ENCODE measurements at regions not wholly inside any gene's neighbourhood (a gene's known extent, or its start where the extent isn't known, plus 50 kb on each side); places are given as distances from the start of the nearest gene placed in this dataset.

DNA sequence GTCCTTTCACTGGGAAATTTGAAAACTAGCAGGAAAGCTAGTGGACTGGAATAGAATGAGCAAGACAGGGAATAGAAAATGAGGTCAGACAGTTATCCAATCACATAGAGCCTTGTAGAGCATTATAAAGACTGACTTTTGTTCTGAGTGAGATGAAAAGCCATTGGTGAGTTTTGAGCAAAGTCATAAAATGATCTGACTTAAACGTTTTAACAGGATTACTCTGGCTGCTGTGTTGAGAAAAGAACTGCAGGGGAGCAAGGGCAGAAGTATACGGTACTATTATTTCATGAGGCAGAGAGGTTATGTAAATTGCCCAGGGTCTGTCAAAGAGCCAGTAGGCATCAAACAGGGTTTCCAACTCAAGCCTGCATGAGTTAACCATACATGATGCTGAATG, 393.4 kb downstream of the TFEC start:
- peak; percentile 23 for FAIRE-seq
- H3K27ac ChIP-seq (ENCODE audit: control insufficient read depth, insufficient read depth): no peak overlapping the region
- POLR2A ChIA-PET: no interaction called here
- CTCF ChIA-PET: no interaction called here
- no peaks in the 10 kb centered on the region for H3K79me2 ChIP-seq (ENCODE audit: control insufficient read depth, insufficient read depth, low read length)
- TF ChIP-seq STAT1 (conservative IDR thresholded peaks at IDR 0.05) (no peak), E2F8 (IDR thresholded peaks at IDR 0.05; ENCODE audit: low read depth, partially characterized antibody) (no peak), CEBPZ (IDR thresholded peaks at IDR 0.05; ENCODE audit: low read depth, low read length) (no peak), CREB1 (IDR thresholded peaks at IDR 0.05; ENCODE audit: low read depth) (no peak), CREM (IDR thresholded peaks at IDR 0.05; ENCODE audit: low read depth) (no peak), DPF2 (IDR thresholded peaks at IDR 0.05) (no peak), SMC3 (IDR thresholded peaks at IDR 0.05; ENCODE audit: borderline replicate concordance, low read length) (no peak), TARDBP (IDR thresholded peaks at IDR 0.05; ENCODE audit: borderline replicate concordance) (no peak)
- TF ChIP-seq, protein P1, sequence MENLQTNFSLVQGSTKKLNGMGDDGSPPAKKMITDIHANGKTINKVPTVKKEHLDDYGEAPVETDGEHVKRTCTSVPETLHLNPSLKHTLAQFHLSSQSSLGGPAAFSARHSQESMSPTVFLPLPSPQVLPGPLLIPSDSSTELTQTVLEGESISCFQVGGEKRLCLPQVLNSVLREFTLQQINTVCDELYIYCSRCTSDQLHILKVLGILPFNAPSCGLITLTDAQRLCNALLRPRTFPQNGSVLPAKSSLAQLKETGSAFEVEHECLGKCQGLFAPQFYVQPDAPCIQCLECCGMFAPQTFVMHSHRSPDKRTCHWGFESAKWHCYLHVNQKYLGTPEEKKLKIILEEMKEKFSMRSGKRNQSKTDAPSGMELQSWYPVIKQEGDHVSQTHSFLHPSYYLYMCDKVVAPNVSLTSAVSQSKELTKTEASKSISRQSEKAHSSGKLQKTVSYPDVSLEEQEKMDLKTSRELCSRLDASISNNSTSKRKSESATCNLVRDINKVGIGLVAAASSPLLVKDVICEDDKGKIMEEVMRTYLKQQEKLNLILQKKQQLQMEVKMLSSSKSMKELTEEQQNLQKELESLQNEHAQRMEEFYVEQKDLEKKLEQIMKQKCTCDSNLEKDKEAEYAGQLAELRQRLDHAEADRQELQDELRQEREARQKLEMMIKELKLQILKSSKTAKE (IDR thresholded peaks at IDR 0.05; ENCODE audit: low read depth, poor library complexity, severe bottlenecking): no peak
- no TSS peak for BruUV-seq (replicated peaks)
- no peaks in the 10 kb centered on the region for H3K9me3 ChIP-seq (replicated peaks; ENCODE audit: control insufficient read depth, insufficient read depth, low read length)
- ATAC-seq: no peak
- DNase-seq (ENCODE audit: low read depth, low spot score): no peak
- SMC1A ChIA-PET (ENCODE audit: uncharacterized antibody, unreplicated experiment): no interaction called here
- intact Hi-C loops (cut with micrococcal nuclease; ENCODE audit: unreplicated experiment): no loop called here
- WGBS (ENCODE audit: insufficient coverage, insufficient replicate concordance, low lambda C conversion rate, missing lambda C conversion rate): 41% methylated on average over 2 of the region's 2 CpGs
- H2AFZ ChIP-seq (ENCODE audit: control insufficient read depth, low read depth, low read length): no peak overlapping the region
- H3K4me2 ChIP-seq (ENCODE audit: control insufficient read depth, insufficient read depth): no peak overlapping the region
- H3K4me3 ChIP-seq: no peak overlapping the region
- H4K20me1 ChIP-seq (ENCODE audit: control insufficient read depth, insufficient read depth): no peaks in the 10 kb centered on the region
- in situ Hi-C loops (cut with MboI): no loop called here
- H3K4me1 ChIP-seq (ENCODE audit: control insufficient read depth, insufficient read depth, low read length): no peaks in the 10 kb centered on the region
- no peaks in the 10 kb centered on the region for H3K27me3 ChIP-seq (replicated peaks in 1 of 2; ENCODE audit: control insufficient read depth in 2 of 2, insufficient read depth in 2 of 2, low read length in 1 of 2)
- no peak overlapping the region for H3K9ac ChIP-seq (ENCODE audit: control insufficient read depth, insufficient read depth, low read length)
- H3K36me3 ChIP-seq (ENCODE audit: control insufficient read depth in 2 of 2, insufficient read depth in 2 of 2, low read length in 1 of 2): no peaks in the 10 kb centered on the region
- RAD21 ChIA-PET (ENCODE audit: unreplicated experiment): no interaction called here
